ENCODE measurements at regions not wholly inside any gene's neighbourhood (a gene's known extent, or its start where the extent isn't known, plus 50 kb on each side); places are given as distances from the start of the nearest gene placed in this dataset.

- TF ChIP-seq REST (IDR thresholded peaks at IDR 0.05; ENCODE audit: unreplicated experiment): no peak
- no peak for TF ChIP-seq EZH2 (IDR thresholded peaks at IDR 0.05; ENCODE audit: low read depth, unreplicated experiment)
- TF ChIP-seq, protein P1, sequence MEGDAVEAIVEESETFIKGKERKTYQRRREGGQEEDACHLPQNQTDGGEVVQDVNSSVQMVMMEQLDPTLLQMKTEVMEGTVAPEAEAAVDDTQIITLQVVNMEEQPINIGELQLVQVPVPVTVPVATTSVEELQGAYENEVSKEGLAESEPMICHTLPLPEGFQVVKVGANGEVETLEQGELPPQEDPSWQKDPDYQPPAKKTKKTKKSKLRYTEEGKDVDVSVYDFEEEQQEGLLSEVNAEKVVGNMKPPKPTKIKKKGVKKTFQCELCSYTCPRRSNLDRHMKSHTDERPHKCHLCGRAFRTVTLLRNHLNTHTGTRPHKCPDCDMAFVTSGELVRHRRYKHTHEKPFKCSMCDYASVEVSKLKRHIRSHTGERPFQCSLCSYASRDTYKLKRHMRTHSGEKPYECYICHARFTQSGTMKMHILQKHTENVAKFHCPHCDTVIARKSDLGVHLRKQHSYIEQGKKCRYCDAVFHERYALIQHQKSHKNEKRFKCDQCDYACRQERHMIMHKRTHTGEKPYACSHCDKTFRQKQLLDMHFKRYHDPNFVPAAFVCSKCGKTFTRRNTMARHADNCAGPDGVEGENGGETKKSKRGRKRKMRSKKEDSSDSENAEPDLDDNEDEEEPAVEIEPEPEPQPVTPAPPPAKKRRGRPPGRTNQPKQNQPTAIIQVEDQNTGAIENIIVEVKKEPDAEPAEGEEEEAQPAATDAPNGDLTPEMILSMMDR (conservative IDR thresholded peaks at IDR 0.05; ENCODE audit: low read depth in 2 of 2): no peak
- TF ChIP-seq CREB1 (CRISPR knock-in tag; IDR thresholded peaks at IDR 0.05; ENCODE audit: low read depth): no peak
- no peak for TF ChIP-seq NANOG (IDR thresholded peaks at IDR 0.05; ENCODE audit: borderline replicate concordance)
- no peak for TF ChIP-seq POLR2AphosphoS5 (IDR thresholded peaks at IDR 0.05; ENCODE audit: low read depth)
- no peak for TF ChIP-seq ZNF114 (CRISPR knock-in tag; IDR thresholded peaks at IDR 0.05)
- no peak for TF ChIP-seq ETS1 (IDR thresholded peaks at IDR 0.05)
- TF ChIP-seq JUNB (IDR thresholded peaks at IDR 0.05; ENCODE audit: unreplicated experiment): no peak
- TF ChIP-seq EZH2phosphoT487 (IDR thresholded peaks at IDR 0.05; ENCODE audit: unreplicated experiment): no peak
- no peak for TF ChIP-seq ZNF462 (CRISPR knock-in tag; IDR thresholded peaks at IDR 0.05)
Measured at GRCh38 chr21:32138658-32139057, 140.2 kb downstream of the MIS18A start.
